Hippocampal formation (tissue), 2 donors: ENCODE measurements at regions not wholly inside any gene's neighbourhood (a gene's known extent, or its start where the extent isn't known, plus 50 kb on each side); places are given as distances from the start of the nearest gene placed in this dataset.

Source experiments
- DNase-seq, 2 donors: peaks; one replicate each; lab custom pipeline; 2025; lab: John Stamatoyannopoulos, UW

DNA sequence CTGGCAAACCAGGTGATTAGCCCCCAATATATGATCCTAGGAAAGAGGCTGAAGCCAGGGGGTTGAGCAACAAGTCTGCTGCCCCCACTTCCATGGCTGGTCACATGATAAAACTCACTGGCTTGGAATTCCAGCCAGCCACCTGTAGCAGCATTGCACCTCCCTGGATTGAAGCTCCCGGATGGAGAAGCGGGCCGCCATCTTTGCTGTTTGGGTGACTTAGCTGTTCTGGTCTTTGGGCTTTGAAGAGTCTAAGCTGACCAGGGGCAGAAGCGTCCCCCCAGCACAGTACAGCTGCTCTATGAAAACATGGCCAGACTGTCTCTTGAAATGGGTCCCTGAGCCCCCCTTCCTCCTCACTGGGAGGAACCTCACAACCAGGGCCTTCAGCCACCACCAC, 610.2 kb downstream of the ANXA1 start:
- no peak for DNase-seq

DNA sequence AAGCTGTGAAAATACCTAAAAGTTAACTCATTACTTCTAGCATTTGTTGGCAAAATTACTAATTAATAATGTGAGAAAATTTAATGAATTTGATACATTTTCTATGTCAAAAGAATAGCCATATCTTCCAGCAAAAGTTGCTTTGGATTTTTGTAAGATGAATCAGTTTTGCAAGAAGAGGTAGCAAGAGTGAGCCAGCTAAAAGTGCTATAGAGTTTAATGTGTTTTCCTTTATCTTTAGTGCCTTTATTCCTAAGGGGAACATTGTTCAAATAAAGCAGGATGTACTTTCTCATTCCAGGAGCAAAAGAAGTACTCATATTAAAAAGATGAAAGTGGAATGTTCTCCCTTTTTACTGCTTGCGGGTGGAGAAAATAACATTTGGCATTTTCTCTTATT, 622.2 kb downstream of the ANXA1 start:
- DNase-seq = no peak

DNA sequence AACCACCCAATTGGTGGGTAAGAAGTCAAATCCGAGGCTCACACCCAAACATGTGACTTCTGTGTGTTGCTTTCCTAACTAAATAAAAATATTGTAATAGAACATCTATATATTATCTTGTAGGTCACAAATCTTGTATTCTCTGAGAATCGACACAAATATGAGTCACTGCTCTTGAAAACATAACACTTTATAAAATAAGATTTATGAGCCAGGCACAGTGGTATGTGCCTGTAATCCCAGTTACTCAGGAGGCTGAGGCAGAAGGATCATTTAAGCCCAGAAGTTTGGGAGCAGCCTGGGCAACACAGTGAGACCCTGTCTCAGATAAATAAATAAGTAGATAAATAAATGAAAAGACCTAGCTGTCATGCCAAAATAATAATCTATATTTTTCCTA, 624.1 kb downstream of the ANXA1 start:
- no peak for DNase-seq

DNA sequence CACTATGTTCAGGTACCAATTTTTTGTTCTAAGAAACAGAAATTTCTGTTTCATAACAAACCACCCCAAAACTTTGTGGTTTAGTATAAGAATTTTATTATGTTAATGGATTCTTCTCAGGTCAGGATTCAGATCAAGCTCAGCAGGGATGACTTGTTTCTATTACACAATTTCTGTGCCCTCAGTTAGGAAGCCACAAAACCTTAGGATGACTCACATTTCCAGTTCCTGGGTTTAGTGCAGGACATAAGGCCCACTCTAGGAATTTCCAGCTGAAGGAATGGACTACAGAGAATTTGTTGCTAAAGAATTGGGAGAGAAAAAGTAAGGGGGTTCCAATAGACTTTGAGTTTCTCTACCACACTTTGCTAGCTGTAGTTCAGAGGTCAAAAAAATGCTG, 629.3 kb downstream of the ANXA1 start:
- DNase-seq = no peak

DNA sequence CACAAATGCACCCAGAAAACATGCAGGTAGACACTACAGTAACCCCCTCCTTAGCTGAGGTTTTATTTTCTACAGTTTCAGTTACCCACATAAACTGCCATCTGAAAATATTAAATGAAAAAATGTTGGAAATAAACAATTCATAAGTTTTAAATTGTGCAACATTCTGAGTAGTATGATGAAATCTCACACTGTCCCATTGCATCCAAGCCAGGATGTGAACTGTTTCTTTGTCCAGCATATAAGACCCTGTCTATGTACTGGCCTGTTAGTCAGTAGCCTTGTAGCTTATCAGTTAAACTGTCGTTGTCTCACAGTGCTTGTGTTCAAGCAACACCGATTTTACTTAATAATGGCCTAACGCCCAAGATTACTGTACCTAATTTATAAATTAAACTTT, 630.5 kb downstream of the ANXA1 start:
- DNase-seq = no peak

DNA sequence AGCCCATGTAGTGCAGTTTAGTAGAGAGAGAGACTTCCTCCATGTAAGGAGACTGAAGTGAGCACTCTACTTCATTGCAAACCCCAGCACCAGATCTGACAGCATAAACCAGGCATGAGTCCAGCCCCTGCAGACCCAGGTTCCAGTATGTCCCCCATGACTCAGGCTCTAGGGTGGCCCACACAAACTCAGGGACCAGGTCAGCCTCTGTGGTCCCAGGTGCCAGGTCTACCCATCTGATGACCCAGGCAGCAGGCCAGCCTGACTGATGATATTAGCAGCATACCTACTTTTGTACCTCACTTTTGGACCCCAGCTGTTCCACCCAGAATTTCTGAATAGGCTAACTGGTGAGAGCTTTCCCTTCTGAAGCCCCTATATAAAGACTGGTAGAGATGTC, 647.8 kb downstream of the ANXA1 start:
- DNase-seq = no peak

DNA sequence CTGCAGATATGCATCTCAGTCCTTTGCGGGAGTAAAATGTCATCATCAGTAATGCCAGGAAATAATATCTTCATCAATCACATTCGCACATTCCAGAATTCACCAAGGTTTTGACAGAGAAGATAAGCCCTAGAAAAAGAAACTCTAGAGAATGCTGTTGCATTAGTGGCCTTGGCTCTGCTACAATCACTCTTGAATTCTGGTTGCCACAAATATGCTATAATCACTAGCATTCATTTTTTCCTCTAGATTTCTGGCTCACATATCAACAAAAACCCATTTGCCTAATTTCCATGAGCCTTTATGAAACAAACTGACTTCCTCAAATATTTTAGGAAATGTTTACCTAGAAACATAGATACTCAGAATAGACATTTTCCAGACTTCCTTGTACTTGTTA, 653.4 kb downstream of the ANXA1 start:
- no peak for DNase-seq

DNA sequence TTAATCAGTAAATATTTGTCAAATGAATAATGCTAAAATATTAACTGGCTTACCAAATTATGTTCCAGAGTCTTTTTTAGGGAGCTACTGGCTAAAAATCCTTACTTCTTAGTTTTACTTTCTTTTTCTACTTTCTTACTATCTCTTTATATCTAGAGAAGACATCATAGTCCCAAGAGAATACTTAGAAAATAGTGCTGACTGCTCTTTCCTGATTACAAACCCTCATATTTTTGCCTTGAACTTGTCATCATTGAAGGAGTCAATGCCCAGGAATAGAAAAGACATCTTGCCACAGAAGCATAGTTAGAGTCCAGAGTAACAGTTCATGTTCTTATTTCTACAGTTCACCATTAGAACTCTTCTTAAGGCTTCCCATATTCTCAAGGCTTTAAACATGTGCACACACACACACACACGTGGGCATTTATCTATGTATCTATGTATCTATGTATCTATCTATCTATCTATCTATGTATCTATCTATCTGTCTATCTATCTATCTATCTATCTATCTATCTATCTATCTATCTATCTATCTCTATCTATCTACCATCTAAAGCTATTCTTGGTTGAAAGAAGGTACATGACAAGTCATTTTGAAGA, 654.3 kb downstream of the ANXA1 start:
- DNase-seq = no peak

DNA sequence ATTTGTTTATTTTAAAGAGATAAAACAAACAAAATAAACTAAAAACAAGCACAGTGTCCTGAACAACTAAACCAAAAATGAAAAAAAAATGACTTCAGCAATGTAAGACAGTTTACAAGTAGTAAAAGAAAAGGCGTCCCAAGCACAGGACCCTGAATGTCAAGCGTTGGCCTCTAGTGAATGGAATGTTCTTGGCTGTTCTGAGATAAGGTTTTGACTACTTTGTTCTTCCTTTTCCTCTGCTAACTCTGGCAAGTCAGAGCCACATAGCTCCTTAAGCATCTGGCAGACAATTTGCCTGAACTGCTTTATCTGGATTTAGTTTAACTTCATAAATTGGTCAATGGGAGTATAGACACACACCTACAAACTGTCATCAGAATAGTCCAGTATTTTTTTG, 655.2 kb downstream of the ANXA1 start:
- no peak for DNase-seq

DNA sequence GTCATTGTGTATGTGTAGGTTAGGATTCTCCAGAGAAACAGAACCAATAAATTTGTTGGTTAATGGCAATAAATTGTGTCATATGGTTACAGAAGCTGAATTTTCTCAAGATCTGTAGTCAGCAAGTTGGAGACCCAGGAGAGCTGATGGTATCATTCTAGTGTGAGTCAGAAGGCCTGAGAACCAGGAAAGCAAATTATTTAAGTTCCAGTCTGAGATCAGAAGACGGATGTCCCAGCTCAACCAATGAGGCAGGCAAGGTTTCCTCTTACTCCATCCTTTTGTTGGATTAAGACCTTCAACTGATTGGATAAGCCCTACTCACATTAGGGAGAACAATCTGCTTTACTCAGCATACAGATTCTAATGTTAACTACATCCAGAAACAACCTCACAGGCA, 656.3 kb downstream of the ANXA1 start:
- DNase-seq = no peak

DNA sequence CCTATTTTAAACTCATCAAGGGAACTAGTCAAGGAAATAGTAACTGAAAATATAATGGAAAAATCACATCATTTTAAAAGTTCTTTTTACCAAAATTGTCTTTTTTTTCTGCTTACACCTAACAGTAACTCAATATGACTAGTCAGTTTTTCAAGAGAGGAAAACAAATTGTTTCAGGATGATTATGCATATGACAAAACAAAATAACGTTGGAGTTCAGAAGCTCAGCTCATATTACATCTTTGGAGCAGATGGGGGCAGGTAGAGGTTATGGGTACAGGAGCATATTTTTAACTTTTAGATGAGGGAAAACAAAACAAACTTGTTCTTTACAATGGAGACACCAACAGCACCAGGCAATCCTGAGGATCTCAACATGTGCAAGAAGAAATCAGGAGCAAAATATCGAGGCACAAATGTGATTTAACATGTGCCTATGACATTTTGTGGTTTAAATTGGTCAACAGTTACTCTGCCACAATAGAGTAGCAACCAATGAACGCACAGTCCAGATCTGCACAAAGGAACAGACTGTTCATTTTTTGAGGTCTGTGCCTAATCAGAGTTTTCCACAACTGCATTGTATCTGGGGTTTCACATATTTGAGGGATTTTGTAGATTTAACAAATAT, 659.0 kb downstream of the ANXA1 start:
- no peak for DNase-seq

DNA sequence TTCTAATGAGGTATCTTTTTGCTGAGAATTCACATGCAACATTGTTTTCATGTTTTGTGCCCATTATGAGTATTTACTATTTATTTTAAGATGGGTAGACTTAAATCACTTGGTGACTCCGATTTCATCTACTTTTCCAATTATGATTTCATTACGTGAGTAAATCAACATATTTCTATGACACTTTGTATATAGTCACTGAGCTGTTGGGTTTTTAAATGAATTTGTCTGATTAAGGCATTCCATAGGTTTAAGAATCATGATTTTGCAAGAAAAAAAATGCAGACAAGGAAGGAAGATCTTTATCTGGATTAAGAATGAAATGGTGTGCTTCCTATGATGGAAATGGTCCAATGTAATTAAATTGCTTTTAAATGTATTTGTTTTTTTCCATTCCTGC, 661.9 kb downstream of the ANXA1 start:
- no peak for DNase-seq

DNA sequence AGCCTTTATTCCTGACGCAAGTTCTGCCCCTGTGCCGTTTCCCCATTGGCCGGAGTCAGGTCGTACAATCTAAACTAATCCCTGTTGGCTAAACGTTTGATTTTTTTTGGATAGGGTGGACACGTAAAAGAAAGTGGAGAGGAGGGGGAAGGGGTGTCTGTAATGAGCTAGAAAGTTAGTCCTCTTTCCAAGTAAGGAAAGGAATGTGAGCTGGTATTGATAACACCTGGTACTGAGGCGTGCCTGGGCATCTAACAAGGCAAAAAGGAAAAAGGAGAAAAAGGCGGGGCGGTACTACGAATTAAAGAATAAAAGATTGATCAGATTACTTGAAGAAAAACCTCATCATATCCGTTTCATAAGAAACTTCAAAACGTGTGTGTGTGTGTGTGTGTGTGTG, 665.2 kb downstream of the ANXA1 start:
- DNase-seq = no peak

DNA sequence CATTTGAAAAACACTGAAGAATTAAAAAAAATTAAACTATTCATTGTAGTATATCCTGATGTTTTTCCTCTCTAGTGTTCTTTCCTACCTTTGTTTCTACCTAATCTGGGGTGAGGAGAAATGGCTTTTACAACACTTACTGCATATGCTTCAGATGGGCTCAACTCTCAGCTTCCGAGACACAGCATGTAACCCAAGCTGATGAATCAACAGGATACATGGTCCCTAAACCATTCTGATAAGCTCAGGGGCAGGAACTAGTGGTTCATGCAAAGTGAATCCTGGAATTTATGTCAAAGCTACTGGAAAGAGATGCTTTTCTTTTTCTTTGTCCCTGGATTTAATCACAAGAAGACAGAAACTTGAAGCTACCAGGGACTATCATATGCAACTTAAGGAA, 672.5 kb upstream of the RORB start:
- DNase-seq = no peak

DNA sequence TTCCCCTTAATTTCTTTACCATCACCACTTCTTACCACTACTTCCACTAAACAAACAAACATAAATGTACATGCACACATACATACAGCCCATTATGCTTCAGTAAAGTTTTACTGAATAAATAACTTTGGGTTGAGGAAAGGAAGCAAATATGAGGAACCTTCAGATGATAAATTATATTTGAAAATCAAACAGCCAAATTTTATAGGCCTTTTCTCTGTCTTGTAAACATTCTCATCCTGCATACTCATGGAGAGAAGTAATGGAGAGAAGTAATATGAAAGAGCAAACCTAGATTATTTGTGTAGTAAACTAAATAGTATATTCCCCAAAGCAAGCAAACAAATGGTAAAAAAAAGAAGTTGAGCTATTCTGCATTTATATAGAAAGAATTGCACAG, 658.3 kb upstream of the RORB start:
- no peak for DNase-seq

DNA sequence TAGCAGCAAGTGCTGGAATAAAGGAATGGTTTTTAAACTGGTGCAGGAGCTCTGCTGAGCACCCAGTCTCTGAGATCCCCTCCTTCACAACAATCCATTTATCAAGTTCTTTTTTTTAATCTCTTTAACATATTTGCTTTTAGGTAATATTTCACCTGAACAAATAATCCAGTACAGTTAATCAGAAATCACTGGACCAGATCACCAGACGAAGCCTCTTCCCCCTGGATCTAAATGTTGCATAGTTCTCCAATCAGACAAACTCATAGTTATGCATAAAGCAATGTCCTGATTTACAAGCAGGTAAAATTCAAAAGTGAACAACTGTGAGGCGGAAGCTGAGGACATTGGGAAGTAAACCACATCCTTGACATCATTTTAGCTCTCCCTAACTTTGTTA, 657.7 kb upstream of the RORB start:
- DNase-seq = no peak

DNA sequence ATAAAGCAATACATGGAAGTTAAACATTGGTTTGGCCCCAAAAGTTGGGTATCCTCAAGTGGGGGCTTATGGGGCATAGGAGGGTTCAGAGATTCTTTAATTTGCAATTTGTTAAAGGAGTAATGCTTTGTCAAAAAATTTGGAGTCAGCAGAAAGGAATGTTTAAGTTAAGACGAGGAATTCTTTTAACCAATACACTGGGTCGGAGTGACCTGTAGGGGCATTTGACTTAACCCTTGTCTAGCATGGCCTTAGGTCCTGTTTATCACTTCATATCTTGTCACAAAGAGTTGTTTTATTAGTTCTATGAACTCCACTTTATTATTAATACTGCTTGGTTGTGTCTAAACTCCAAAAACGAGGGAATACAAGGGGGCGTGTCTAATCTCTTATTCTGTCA, 656.1 kb upstream of the RORB start:
- no peak for DNase-seq

DNA sequence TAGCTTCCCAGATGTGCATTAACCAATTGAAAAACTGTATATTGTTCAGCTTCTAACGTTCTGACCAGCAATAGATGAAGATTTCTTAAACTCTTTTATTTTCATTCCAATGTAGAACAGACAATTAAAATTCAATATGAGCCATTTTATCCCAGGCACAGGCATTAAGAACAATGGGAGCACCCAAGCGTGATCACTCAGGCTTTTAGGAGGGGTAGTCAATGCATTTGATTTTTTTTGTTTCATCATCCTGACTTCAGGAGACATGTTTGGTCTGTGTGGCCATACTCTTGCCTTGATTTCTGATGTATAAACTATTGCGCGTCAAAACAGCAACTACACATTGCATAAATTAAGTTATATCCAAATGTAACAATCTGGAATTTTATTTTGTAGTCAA, 653.0 kb upstream of the RORB start:
- no peak for DNase-seq

DNA sequence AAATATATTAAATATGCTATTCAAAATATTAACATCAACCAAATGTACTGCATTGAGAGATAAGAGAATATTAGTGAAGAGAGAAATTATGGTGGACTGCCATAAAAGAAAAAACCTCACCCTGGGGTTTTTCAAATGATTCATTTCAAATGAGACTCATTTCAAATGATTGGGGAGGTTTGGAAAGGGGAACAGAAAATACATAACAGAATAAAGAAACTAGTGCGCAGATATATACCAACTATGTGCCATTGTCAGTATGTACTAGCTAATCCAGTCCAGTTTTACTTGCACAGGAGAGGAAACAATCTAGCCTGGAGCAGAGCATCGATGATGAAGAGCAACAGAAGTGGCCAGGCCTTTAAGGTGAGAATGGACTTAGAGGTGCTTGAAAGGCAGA, 651.6 kb upstream of the RORB start:
- no peak for DNase-seq

DNA sequence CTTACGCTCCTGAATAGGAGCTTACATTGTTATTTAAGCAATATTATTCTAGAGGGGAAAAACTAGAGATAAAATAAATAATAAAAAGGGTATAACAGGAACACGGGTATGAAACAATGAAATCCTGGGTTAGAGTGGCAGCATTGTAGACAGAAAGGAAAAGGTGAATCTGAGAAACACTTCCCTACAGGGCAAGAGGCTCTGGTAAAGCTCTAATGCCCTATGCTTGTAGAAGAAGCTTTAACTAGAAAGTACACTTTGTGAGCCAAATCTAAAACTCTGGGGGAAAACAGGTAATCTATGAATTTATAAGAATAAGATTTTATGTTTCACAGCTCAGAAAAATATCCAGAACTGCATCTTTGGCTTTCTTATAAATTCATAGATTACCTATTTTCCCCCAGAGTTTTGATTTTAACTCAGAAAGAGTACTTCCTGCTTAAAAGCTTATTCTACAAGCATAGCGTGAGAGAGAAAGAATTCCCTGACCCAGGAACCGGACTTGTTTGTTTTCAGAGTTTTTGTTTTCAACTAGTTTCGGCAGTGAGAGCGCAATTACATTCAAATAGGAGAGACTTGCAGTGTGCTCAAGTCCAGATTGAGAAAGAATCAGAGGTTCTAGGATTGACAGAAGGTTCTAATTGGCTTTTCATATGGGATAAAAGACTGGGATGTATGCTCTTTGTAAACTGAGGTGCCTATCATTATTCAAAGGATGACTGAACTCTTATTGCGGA, 651.0 kb upstream of the RORB start:
- no peak for DNase-seq

DNA sequence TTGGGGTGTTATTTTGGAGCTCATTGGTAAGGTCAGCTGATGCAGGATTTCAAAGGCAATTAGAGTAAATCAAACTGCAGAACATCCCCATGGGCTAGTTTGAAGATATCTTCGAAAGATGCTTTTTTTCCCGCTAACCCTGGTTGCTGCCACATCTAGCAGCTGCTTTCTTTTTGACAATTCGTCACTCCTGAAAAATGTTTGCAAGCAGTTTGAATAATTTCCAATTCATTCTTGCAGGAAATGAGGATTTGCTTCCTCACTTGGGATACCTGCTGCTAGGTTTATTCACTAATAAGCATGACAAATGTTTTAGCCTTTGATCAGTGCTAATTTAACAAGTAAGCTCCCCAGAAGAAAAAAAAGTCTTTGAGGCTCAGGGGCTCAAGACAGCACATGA, 649.6 kb upstream of the RORB start:
- DNase-seq = no peak

DNA sequence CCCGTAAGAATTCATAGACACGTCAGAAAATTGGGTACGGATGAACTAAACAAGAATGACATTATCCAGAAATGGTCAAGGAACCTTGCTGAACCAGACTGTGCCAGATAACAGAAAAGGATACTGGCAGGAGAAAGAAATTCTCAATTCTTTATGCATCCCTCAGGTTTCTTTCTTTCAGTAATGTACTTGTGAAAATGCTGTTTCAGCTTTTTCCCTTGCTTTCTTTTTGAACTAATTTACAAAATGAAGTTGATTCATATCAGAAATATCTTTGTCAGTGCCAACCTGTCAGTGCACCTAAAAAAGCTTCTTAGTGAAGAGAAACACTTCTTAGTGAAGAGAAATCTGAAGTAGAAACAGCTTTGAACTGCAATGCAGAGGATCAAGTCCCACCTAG, 643.6 kb upstream of the RORB start:
- DNase-seq = no peak

DNA sequence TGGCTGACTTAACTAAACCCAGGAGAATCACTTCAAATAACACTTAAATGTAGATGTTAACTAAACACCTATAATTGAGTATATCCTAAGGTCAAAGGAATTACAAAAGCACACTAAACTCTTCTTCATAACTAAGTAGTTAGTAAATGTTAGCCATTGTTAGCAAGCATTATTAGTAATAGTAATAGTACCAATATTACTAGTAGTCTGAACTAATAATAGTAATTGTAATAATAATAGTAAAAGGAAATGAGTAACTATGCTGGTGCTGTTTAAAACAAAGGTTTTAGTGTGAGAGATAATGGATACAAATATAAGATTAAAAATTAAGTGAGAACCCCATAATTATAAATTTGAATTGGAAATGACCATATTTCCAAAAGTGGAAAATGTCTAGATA, 641.9 kb upstream of the RORB start:
- DNase-seq = no peak

DNA sequence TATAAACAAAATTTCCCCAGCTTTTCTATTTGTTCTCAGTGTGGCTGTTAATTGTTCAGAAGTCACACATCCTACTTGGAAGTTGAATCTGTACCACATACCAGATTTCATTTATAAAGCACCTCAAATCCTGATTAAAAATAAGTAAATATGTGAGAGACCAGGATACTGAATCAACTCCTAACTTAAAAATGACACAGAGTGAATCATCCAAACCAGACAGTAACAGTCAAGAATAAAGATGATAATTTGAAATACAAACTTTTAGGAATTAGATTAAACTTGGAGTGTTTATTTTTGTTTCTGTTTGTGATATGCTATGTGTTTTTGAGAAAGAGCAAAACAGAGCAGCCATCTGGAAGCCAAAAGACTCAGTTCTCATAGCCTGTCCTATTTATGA, 633.2 kb upstream of the RORB start:
- DNase-seq = no peak
